ENCODE measurements at regions not wholly inside any gene's neighbourhood (a gene's known extent, or its start where the extent isn't known, plus 50 kb on each side); places are given as distances from the start of the nearest gene placed in this dataset.

GRCh38 chr4:175307326-175307725 lies 389.2 kb downstream of the ADAM29 start:
- TF ChIP-seq ZNF792 (tag by site-specific recombination; IDR thresholded peaks at IDR 0.05), result no peak
- TF ChIP-seq ATF2 (tag by site-specific recombination; IDR thresholded peaks at IDR 0.05; ENCODE audit: low read depth), result no peak
- TF ChIP-seq ZNF174 (tag by site-specific recombination; IDR thresholded peaks at IDR 0.05), result no peak
- no peak for TF ChIP-seq ZSCAN4 (tag by site-specific recombination; IDR thresholded peaks at IDR 0.05)
- TF ChIP-seq, protein P1, sequence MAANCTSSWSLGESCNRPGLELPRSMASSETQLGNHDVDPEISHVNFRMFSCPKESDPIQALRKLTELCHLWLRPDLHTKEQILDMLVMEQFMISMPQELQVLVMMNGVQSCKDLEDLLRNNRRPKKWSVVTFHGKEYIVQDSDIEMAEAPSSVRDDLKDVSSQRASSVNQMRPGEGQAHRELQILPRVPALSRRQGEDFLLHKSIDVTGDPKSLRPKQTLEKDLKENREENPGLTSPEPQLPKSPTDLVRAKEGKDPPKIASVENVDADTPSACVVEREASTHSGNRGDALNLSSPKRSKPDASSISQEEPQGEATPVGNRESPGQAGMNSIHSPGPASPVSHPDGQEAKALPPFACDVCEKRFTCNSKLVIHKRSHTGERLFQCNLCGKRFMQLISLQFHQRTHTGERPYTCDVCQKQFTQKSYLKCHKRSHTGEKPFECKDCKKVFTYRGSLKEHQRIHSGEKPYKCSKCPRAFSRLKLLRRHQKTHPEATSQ (tag by site-specific recombination; IDR thresholded peaks at IDR 0.05), result no peak
- TF ChIP-seq CTCF (tag by site-specific recombination; IDR thresholded peaks at IDR 0.05), result no peak
- TF ChIP-seq PRDM1 (tag by site-specific recombination; IDR thresholded peaks at IDR 0.05), result no peak

Data from HEK293 (cell line).